NT2/D1 (cell line): ENCODE measurements at regions not wholly inside any gene's neighbourhood (a gene's known extent, or its start where the extent isn't known, plus 50 kb on each side); places are given as distances from the start of the nearest gene placed in this dataset.

Experiments used
- SUZ12 ChIP-seq: IDR thresholded peaks from 2 replicates; pipeline ENCODE4 v1.6.1; 2011; ENCODE audit not compliant: insufficient read length, insufficient read depth; ENCODE audit errors: extremely low read depth
- YY1 ChIP-seq: IDR thresholded peaks from 2 replicates; pipeline ENCODE4 v1.6.1; 2011; ENCODE audit not compliant: insufficient read length, insufficient read depth
- ZNF274 ChIP-seq: IDR thresholded peaks from 2 replicates; pipeline ENCODE4 v1.6.1; 2011; ENCODE audit warnings: mild to moderate bottlenecking, low read depth, low read length

- no peak for TF ChIP-seq YY1
- TF ChIP-seq ZNF274, result no peak
- TF ChIP-seq SUZ12, result no peak
Measured at GRCh38 chr5:159395202-159395601, 64.9 kb upstream of the IL12B start.
